ENCODE measurements at regions not wholly inside any gene's neighbourhood (a gene's known extent, or its start where the extent isn't known, plus 50 kb on each side); places are given as distances from the start of the nearest gene placed in this dataset.
"Not testable (repeated sequence)": the region's sequence is repeated elsewhere in the genome, so short reads cannot be mapped to it uniquely, and the experiment has no call there.

DNA sequence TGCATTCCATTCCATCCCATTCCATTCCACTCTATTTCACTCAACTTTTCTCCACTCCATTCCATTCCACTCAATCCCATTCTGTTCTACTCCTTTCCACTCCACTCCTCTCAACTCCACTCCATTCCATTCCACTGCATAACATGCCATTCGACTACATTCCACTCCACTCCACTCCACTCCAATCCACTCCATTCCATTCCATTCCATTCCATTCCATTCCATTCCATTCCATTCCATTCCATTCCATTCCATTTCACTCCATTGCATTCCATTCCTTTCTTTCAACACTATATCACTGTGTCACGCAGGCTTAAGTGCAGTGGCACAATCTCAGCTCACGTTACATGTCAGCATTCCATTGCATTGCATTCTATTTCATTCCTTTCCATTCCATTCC lies 1430.4 kb downstream of the TSPY10 start:
- not testable (repeated sequence) for DNase-seq (ENCODE audit: insufficient read length, low spot score); FAIRE-seq

- no peak for TF ChIP-seq POLR2A (IDR thresholded peaks at IDR 0.05; ENCODE audit: low read depth, low read length)
- DNase-seq (ENCODE audit: insufficient read length, low spot score) (no peak), FAIRE-seq (no peak)
These were observed 1445.7 kb downstream of the TSPY10 start for GRCh38 chrY:10973422-10973821.

GRCh38 chrY:10986655-10987054 lies 1459.0 kb downstream of the TSPY10 start:
- FAIRE-seq (no peak), DNase-seq (ENCODE audit: insufficient read length, low spot score) (no peak)
- no peak for TF ChIP-seq POLR2A (IDR thresholded peaks at IDR 0.05; ENCODE audit: low read depth, low read length)

GRCh38 chrY:10987626-10988025 lies 1459.9 kb downstream of the TSPY10 start:
- TF ChIP-seq POLR2A (IDR thresholded peaks at IDR 0.05; ENCODE audit: low read depth, low read length), result no peak
- DNase-seq (ENCODE audit: insufficient read length, low spot score) (no peak), FAIRE-seq (no peak)

GRCh38 chrY:10993955-10994354 lies 1466.3 kb downstream of the TSPY10 start:
- no peak for DNase-seq (ENCODE audit: insufficient read length, low spot score)
- no peak for TF ChIP-seq POLR2A (IDR thresholded peaks at IDR 0.05; ENCODE audit: low read depth, low read length)
- FAIRE-seq, result no peak

- not testable (repeated sequence) for DNase-seq (ENCODE audit: insufficient read length, low spot score); FAIRE-seq
These were observed 1472.0 kb downstream of the TSPY10 start for GRCh38 chrY:10999715-11000114.

DNA sequence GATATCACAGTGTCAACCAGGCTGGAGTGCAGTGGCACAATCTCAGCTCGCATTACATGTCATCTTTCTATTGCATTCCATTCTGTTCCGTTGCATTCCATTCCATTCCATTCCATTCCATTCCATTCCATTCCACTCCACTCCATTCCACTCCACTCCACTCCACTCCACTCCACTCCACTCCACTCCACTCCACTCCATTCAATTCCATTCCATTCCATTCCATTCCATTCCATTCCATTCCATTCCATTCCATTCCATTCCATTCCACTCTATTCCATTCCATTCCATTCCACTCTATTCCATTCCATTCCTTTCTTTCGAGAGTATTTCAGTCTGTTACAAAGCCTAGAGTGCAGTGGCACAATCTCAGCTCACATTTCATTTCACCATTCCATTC lies 1486.5 kb downstream of the TSPY10 start:
- not testable (repeated sequence) for FAIRE-seq; DNase-seq (ENCODE audit: insufficient read length, low spot score)

DNA sequence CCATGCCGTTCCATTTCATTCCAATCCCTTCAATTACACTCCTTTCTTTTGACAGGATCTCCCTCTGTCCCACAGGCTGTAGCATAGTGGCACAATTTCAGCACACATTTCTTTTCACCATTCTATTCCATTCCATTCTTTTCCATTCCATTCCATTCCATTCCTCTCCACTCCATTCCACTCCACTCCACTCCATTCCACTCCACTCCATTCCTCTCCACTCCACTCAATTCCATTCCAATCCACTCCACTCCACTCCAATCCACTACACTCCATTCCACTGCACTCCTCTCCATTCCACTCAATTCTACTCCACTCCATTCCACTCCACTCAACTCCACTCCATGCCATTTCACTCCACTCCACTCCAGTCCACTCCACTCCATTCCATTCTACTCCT lies 1495.1 kb downstream of the TSPY10 start:
- no peak for TF ChIP-seq POLR2A (IDR thresholded peaks at IDR 0.05; ENCODE audit: low read depth, low read length)
- DNase-seq (ENCODE audit: insufficient read length, low spot score) (no peak), FAIRE-seq (no peak)

GRCh38 chrY:11044234-11044883 lies 1516.7 kb downstream of the TSPY10 start:
- DNase-seq (ENCODE audit: insufficient read length, low spot score), result no peak
- FAIRE-seq, result no peak
- no peak for TF ChIP-seq POLR2A (IDR thresholded peaks at IDR 0.05; ENCODE audit: low read depth, low read length)

- FAIRE-seq (no peak), DNase-seq (ENCODE audit: insufficient read length, low spot score) (no peak)
- TF ChIP-seq POLR2A (IDR thresholded peaks at IDR 0.05; ENCODE audit: low read depth, low read length), result no peak
These were observed 1535.8 kb downstream of the TSPY10 start for GRCh38 chrY:11063486-11063885.

GRCh38 chrY:11063960-11064359 lies 1536.3 kb downstream of the TSPY10 start:
- DNase-seq (ENCODE audit: insufficient read length, low spot score) (no peak), FAIRE-seq (no peak)
- TF ChIP-seq POLR2A (IDR thresholded peaks at IDR 0.05; ENCODE audit: low read depth, low read length), result no peak

- no peak for DNase-seq (ENCODE audit: insufficient read length, low spot score)
- FAIRE-seq, result no peak
- TF ChIP-seq POLR2A (IDR thresholded peaks at IDR 0.05; ENCODE audit: low read depth, low read length), result no peak
These were observed 1536.7 kb downstream of the TSPY10 start for GRCh38 chrY:11064376-11064775.

- no peak for TF ChIP-seq POLR2A (IDR thresholded peaks at IDR 0.05; ENCODE audit: low read depth, low read length)
- FAIRE-seq (no peak), DNase-seq (ENCODE audit: insufficient read length, low spot score) (no peak)
These were observed 1541.6 kb downstream of the TSPY10 start for GRCh38 chrY:11069271-11069670.

DNA sequence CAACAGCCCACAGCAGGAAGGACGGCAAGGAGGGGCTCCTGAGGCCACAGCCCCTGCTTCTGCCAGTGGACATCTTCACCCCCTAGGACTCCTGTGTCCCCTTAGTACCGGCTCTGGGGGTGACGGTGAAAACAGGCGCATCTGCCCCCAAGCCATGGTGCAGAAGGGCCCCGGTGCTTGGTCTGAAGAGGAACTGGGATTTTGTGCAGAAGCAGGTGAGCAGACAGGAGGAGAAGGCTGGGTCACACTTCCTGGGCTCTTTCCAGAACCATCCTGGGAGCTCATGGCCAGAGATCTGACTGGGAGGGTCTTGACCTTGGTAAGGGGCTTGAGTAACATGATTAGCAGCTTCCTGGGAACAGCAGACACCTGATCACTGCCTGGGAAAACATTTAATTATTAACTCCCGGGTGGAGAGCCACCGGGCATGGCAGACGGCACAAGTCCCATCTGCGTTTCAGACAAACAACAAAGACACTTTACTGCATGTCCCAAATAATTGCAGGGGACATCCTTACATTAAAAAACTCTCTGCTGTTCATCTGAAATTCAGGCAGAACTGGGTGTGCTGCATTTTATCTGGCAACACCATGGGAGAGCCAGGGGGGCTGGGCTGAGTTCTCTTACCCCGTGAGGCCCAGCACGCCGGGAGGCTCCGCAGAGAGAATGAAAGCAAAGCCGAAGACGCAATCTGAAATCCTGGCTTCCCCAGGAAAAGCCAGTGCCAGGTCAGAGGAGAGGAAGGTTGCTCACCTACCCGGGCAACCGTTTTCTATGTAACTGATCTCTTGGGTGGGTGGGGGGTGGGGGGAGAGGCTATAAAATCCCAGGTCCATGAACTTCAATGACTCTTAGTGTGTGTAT lies 1542.8 kb downstream of the TSPY10 start:
- FAIRE-seq (no peak), DNase-seq (ENCODE audit: insufficient read length, low spot score) (no peak)
- no peak for TF ChIP-seq POLR2A (IDR thresholded peaks at IDR 0.05; ENCODE audit: low read depth, low read length)

- FAIRE-seq; DNase-seq (ENCODE audit: insufficient read length, low spot score): not testable (repeated sequence)
These were observed 1558.1 kb downstream of the TSPY10 start for GRCh38 chrY:11085801-11086200.

DNA sequence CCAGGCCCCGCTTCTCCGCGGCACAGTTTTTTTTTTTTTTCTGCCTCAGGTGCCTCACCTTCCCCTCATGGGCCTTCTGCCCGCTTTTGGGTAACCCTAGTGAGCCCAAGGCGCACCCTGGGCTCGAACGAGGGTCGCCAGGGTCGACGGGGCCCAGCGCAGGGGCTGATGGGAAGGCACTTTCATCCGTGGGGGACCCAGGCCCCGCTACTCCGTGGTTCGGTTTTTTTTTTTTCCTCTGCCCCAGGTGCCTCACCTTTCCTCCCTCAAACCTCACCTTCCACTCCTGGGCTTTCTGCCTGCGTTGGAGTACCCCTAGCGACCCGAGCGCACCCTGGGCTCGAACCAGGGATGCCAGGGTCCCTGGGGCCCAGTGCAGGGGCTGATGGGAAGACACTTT lies 1569.8 kb downstream of the TSPY10 start:
- not testable (repeated sequence) for DNase-seq (ENCODE audit: insufficient read length, low spot score); FAIRE-seq

DNA sequence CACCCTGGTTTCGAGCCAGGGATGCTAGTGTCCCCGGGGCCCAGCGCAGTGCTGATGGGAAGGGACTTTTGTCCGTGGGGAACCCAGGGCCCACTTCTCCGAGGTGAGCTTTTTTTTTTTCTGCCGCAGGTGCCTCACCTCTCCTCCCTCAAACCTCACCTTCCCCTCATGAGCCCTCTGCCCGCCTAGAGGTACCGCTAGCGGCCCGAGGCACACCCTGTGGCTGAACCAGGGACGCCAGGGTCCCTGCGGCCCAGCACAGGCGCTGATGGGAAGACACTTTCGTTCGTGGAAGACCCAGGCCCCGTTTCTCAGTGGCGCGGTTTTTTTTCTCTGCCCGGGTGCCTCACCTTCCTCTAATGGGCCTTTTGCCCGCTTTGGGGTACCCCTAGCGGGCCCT lies 1570.7 kb downstream of the TSPY10 start:
- DNase-seq (ENCODE audit: insufficient read length, low spot score); FAIRE-seq: not testable (repeated sequence)
